ENCODE measurements at regions not wholly inside any gene's neighbourhood (a gene's known extent, or its start where the extent isn't known, plus 50 kb on each side); places are given as distances from the start of the nearest gene placed in this dataset.

- TF ChIP-seq POLR2A (IDR thresholded peaks at IDR 0.05) (no peak), CTCF (IDR thresholded peaks at IDR 0.05) (no peak)
Observed at GRCh38 chr2:34998741-34999140, 1356.8 kb upstream of the CRIM1 start.

GRCh38 chr2:34997779-34998178, 1357.8 kb upstream of the CRIM1 start:
- DNase-seq: no peak
- TF ChIP-seq CTCF (IDR thresholded peaks at IDR 0.05) (no peak), POLR2A (IDR thresholded peaks at IDR 0.05) (no peak)
- intact Hi-C loops (cut with DNase I; ENCODE audit: low total_unique reads): no loop called here

More at GRCh38 chr2:34998741-34999140, 1356.8 kb upstream of the CRIM1 start:
- H3K9me3 ChIP-seq: no peaks in the 10 kb centered on the region
- no peak for DNase-seq
- no peaks in the 10 kb centered on the region for H3K4me1 ChIP-seq
- no peak overlapping the region for H3K27ac ChIP-seq
- intact Hi-C loops (cut with DNase I; ENCODE audit: low total_unique reads): no loop called here
- H3K4me3 ChIP-seq: no peak overlapping the region
- no peaks in the 10 kb centered on the region for H3K36me3 ChIP-seq
- no peaks in the 10 kb centered on the region for H3K27me3 ChIP-seq

GRCh38 chr2:34995196-34995595, 1360.4 kb upstream of the CRIM1 start:
- TF ChIP-seq POLR2A (IDR thresholded peaks at IDR 0.05) (no peak), CTCF (IDR thresholded peaks at IDR 0.05) (no peak)
- no peak overlapping the region for H3K4me3 ChIP-seq
- H3K9me3 ChIP-seq: no peaks in the 10 kb centered on the region
- no peak overlapping the region for H3K27ac ChIP-seq
- no peaks in the 10 kb centered on the region for H3K27me3 ChIP-seq
- no peaks in the 10 kb centered on the region for H3K36me3 ChIP-seq
- no peak for DNase-seq
- intact Hi-C loops (cut with DNase I; ENCODE audit: low total_unique reads): no loop called here
- no peaks in the 10 kb centered on the region for H3K4me1 ChIP-seq

More at GRCh38 chr2:34997779-34998178, 1357.8 kb upstream of the CRIM1 start:
- Histone ChIP-seq H3K9me3 (no peaks in the 10 kb centered on the region), H3K36me3 (no peaks in the 10 kb centered on the region), H3K4me1 (no peaks in the 10 kb centered on the region), H3K27me3 (no peaks in the 10 kb centered on the region), H3K4me3 (no peak overlapping the region), H3K27ac (no peak overlapping the region)

GRCh38 chr2:34991508-34992274, 1363.9 kb upstream of the CRIM1 start:
- no peak for TF ChIP-seq POLR2A (IDR thresholded peaks at IDR 0.05)
- TF ChIP-seq CTCF (IDR thresholded peaks at IDR 0.05): no peak
- H3K9me3 ChIP-seq: no peaks in the 10 kb centered on the region
- no peak overlapping the region for H3K27ac ChIP-seq
- H3K36me3 ChIP-seq: no peaks in the 10 kb centered on the region
- intact Hi-C loops (cut with DNase I; ENCODE audit: low total_unique reads): no loop called here
- H3K4me3 ChIP-seq: no peak overlapping the region
- H3K4me1 ChIP-seq: no peaks in the 10 kb centered on the region
- H3K27me3 ChIP-seq: no peaks in the 10 kb centered on the region
- no peak for DNase-seq

- intact Hi-C loops (cut with DNase I; ENCODE audit: low total_unique reads): no loop called here
- Histone ChIP-seq H3K4me3 (no peak overlapping the region), H3K27ac (no peak overlapping the region), H3K27me3 (no peaks in the 10 kb centered on the region), H3K4me1 (no peaks in the 10 kb centered on the region), H3K9me3 (no peaks in the 10 kb centered on the region), H3K36me3 (no peaks in the 10 kb centered on the region)
- TF ChIP-seq POLR2A (IDR thresholded peaks at IDR 0.05): no peak
- TF ChIP-seq CTCF (IDR thresholded peaks at IDR 0.05): no peak
- DNase-seq: no peak
Observed at GRCh38 chr2:34985474-34985873, 1370.1 kb upstream of the CRIM1 start.

Measured in uterus (tissue), 3 donors.